ENCODE measurements at regions not wholly inside any gene's neighbourhood (a gene's known extent, or its start where the extent isn't known, plus 50 kb on each side); places are given as distances from the start of the nearest gene placed in this dataset.

GRCh38 chr6:137795501-137795900 lies 71.6 kb upstream of the TNFAIP3 start:
- TF ChIP-seq CTCF (IDR thresholded peaks at IDR 0.05; ENCODE audit: low read depth, low read length, missing input control): no peak
- TF ChIP-seq SP1 (IDR thresholded peaks at IDR 0.05): no peak
- no peak for TF ChIP-seq GABPA (IDR thresholded peaks at IDR 0.05 in 1 of 2, conservative IDR thresholded peaks at IDR 0.05 in 1 of 2)
